Mesenteric fat pad (tissue), 1 donor: ENCODE measurements at regions not wholly inside any gene's neighbourhood (a gene's known extent, or its start where the extent isn't known, plus 50 kb on each side); places are given as distances from the start of the nearest gene placed in this dataset.
"Not testable (repeated sequence)": the region's sequence is repeated elsewhere in the genome, so short reads cannot be mapped to it uniquely, and the experiment has no call there.

Source experiments
- DNase-seq: peaks from one replicate; pipeline ENCODE4 v3.0.0-alpha.2; 2020; ENCODE audit warnings: low spot score
- donor health status: DM: yes; HTN: yes; CAD: no.

DNA sequence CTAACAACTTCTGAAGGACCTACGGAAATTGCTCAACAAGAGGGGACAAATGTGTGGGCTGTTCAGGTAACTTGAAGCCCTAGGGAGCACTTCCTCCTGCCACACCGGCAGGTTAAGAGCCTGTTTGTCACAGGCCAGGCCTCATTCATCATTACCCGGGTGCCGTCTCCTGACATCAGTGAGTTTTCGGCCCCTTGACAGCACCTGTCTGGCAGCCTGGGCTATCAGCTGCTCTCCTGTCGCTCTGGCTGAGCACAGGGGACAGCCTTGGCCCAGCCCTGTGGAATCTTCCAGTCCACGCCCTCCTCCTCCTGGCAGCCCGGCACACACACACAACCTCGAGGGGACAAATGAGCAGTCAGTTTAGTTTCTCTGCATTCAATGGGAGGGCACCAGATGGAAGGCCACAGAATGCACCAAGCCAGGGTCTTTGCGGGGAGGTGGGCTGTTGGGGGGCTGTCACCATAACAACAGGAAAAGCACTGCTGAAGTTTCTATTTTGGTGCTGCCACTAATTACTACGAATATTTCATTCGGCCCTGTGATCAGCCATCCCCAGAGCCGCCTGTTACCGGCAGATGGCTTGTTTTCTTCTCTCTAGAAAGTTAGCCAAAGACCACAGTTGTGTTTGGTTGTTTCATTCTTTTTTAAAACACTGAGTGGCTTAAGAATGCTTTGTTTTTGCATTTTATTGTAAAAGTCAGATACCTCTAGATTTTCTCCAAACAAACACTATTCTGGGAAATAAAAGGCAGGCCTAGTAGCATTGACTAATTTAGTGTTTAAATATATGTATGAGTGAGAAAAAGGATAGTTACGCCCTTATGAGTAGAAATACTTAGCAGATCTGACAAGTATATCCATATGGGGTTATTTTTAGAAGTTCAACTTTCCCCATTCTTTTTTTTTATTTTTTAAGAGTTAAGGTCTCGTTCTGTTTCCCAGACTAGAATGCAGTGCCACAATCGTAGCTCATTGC lies 189.9 kb upstream of the NDUFV2 start:
- no peak for DNase-seq

DNA sequence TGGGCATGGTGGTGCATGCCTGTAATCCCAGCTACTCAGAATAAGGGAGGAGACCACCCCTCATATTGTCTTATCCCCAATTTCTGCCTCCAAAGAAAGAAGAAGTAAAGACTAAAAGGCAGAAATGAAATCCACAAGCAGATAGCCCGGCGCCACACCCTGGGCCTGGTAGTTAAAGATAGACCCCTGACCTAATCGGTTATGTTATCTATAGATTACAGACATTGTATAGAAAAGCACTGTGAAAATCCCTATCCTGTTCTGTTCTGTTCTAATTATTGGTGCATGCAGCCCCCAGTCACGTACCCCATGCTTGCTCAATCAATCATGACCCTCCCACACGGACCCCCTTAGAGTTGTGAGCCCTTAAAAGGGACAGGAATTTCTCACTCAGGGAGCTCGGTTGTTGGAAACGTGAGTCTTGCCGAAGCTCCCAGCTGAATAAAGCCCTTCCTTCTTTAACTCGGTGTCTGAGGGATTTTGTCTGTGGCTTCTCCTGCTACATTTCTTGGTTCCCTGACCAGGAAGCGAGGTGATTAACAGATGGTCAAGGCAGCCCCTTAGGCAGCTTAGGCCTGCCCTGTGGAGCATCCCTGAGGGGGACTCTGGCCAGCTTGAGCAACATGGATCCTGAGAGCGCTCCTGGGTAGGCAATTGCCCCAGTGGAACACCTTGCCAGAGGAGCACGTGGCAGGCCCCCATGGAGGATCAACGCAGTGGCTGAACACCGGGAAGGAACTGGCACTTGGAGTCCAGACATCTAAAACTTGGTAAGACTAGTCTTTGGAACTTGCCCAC lies 188.7 kb upstream of the NDUFV2 start:
- not testable (repeated sequence) for DNase-seq

DNA sequence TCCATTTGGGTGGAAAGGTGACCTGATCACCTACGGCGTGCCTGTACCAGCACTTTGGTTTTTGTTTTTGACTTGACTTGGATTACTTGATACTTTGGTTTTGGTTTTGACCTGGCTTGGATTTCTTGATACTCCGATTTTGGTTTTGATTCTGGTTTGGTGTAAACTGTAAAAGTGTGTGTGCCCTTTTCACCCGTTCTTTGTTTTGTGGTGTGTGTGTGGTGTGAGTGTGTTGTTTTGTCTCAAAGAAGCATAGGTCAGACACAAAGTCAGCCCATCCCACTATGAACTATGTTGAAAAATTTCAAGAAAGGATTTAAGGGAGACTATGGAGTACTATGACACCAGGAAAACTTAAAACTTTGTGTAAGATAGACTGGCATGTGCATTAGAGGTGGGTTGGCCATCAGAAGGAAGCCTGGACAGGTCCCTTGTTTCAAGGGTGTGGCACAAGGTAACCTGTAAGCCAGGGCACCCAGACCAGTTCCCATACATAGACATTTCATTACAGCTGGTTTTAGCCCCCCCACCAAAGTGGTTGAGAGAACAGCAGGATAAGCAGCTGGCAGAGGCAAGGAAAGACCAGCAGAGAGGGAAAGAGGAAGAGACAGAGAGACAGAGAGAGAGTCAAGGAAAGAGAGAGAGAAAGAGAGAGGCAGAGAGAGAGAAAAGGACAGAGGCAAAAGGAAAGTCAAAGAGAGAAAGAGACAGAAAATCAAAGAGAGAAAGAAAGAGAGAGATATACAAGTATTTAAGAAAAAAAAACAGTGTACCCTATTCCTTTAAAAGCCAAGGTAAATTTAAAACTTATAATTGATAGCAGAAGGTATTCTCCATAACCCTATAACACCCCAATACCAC lies 187.9 kb upstream of the NDUFV2 start:
- DNase-seq = not testable (repeated sequence)

DNA sequence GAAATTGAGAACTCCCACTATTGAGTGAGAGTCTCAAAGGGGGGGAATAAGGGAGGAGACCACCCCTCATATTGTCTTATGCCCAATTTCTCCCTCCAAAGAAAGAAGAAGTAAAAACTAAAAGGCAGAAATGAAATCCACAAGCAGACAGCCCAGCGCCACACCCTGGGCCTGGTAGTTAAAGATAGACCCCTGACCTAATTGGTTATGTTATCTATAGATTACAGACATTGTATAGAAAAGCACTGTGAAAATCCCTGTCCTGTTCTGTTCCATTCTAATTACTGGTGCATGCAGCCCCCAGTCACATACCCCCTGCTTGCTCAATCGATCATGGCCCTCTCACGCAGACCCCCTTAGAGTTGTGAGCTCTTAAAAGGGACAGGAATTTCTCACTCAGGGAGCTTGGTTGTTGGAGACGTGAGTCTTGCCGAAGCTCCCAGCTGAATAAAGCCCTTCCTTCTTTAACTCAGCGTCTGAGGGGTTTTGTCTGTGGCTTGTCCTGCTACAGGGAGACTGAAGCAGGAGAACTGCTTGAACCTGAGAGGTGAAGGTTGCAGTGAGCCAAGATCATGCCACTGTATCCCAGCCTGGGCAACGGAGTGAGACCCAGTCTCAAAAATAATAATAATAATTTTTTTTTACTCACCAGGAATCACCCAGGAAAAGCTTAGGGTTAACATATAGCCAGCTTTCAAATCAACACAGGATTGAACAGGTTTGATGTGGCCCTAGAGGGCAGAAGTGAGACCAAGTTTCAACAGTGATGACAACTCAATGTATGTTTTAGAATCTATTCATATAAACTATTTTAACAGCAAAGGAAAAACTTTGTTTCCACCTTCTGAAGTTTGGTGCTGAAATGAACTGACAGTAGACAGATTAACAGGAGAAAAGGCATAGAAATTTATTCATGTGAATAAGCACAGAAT lies 181.4 kb upstream of the NDUFV2 start:
- DNase-seq = not testable (repeated sequence)

DNA sequence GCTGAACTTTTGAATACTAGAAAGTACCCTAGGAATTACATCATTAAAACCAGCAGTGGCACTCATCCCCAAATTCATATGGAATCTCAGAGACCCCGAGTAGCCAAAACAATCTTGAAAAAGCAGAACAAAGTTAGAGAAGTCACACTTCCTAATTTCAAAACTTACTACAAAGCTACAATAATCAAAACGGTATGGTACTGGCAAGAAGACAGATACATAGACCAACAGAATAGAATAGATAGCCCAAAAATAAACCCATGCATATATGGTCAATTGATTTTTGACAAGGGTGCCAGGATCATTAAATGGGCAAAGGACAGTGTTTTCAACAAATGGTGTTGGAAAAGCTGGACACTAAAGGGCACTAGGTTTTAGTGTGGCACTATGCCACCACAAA lies 176.0 kb upstream of the NDUFV2 start:
- DNase-seq = no peak

DNA sequence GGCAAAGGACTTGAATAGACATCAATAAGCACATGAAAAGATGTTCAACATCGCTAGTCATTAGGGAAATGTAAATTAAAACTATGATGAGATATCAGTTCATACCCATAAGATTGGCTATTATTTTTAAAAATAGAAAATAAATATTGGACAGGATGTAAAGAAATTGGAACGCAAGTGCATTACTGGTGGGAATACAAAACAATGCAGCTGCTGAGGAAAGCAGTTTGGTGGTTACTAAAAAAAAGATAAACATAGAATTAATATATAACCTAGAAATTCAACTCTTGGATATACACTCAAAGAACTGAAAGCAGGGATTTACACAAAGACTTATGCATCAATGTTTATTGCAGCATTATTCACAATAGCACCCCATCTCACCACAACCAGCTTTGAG lies 174.5 kb upstream of the NDUFV2 start:
- no peak for DNase-seq

DNA sequence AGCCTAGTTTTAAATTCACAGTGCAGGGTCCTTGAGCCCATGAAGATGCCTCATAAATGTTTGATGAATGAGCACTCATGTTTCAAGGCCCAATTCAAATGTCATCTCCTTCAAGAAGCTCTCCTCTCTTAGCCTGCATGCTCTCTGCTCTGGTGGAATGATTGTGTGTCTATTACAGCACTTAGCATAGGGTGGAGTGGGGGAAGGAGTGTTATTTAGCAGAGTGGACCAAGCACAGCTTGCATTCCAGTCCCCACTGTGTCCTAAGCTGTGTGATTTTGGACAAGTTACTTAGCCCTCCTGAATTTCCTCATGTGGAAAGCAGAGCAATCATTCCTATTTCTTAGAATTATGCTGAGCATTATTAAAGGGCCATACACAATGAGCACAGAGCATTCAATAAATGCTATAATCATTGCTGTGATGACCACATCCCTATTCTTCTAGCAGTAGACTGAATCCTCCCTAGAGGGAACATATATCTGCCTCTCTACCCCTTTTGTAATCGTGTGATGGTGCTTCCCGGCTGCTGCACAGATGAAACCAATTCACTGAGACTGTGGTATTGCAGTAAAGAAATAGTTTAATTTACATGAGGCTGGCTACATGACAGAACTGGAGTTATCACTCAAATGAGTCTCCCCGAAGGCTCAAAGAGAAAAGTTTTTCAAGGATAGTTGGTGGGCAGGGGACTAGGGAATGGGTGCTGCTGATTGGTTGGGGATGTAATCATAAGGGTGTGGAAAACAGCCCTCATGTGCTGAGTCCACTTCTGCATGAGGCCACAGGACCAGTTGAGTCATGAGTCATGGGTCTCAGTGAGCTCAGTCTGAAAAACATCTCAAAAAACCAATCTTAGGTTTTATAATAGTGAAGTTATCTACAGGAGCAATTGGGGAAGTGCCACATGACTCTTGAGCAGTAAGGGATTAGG lies 173.4 kb upstream of the NDUFV2 start:
- no peak for DNase-seq

DNA sequence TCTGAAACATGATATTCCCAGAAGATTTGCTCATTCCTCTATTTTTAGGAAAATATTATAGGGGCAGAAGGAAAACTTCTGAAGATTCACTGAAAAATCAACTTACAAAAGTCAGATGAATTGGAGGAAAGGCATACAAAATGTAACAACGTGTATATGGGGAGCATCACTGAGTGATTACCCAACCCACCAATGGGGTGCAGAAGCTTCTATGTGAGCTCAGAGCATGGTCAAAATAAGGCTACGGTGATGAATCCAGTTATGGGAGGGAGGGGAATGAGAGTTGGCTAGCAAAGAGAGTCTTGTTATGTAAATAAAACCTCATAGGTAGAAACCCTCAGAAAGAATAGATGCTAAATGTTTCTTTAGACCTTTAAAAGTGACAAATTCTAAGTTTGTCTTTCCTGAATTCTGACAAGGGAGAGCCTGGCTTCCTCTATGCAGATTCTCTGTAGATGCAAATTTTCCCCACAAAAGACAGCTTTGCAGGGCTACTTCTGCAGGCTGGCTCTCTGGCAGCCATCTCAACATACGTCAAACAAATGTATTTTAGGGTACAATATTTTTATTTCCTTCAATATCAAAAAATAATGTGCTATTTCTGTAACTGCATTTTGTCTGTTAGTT lies 171.4 kb upstream of the NDUFV2 start:
- no peak for DNase-seq

DNA sequence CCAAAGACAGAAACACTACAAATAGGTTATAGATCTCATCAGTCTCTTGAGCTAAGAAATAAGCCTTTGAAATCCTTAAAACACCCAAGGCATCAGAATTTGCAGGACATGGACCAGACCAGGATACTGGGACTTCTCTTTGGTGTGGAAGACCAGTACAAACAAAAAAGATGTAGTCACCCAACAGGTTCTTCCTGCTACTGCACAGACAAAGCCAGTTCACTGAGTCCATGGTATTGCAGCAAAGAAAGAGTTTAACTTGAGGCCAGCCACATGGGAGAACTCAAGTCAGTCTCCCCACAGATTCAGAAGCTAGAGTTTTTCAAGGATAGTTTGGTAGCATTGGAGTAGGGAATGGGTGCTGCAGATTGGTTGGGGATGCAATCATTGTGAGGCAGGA lies 169.6 kb upstream of the NDUFV2 start:
- DNase-seq = no peak

DNA sequence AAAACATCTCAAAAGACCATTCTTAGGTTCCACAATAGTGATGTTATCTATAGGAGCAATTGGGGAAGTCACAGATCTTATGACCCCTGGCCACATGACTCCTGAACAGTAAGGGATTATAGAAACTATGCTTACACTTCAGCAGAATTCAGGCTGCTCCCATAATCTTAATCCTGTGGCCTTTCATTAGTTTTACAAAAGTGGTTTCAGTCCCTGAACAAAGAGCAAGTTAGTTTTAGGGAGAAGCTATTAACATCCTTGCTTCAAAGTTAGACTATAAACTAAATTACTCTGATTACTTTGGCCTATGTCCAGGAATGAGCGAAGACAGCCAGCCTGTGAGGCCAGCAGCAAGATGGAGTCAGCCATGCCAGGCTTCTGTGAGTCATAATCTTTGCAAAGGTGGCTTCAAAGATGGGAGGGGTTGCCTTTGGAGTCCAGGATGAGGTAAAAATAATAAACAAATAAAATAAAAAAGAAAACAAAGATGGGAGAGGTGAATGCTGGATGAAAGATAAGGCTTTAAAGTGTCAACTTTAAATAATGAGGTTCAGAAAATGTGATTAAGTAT lies 168.7 kb upstream of the NDUFV2 start:
- no peak for DNase-seq

DNA sequence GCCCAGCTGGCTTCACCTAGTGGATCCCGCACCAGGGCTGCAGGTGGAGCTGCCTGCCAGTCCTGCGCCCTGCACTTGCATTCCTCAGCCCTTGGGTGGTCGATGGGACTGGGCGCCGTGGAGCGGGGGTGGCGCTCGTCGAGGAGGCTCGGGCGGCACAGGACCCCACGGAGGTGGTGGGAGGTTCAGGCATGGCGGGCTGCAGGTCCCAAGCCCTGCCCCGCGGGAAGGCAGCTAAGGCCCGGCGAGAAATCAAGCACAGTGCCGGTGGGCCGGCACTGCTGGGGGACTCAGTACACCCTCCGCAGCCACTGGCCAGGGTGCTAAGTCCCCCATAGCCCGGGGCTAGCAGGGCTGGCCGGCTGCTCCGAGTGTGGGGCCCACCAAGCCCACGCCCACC lies 167.2 kb upstream of the NDUFV2 start:
- DNase-seq = not testable (repeated sequence)

DNA sequence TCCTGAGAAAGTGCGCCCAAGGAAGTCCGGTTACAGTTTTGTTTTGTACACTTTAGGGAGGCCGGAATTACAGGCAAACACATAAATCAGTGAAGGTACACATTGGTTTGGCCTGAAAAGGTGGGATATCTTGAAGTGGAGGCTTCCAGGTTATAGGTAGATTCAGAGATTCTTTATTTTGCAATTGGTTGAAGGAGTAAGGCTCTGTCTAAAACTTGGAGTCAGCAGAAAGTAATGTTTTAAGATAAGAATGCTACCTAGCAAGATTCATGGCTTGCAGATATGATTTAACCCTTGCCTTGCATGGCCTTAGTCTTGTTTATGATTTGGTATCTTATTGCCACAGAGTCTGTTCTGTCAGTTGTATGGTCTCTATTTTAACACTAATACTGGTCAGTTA lies 165.9 kb upstream of the NDUFV2 start:
- DNase-seq = no peak

DNA sequence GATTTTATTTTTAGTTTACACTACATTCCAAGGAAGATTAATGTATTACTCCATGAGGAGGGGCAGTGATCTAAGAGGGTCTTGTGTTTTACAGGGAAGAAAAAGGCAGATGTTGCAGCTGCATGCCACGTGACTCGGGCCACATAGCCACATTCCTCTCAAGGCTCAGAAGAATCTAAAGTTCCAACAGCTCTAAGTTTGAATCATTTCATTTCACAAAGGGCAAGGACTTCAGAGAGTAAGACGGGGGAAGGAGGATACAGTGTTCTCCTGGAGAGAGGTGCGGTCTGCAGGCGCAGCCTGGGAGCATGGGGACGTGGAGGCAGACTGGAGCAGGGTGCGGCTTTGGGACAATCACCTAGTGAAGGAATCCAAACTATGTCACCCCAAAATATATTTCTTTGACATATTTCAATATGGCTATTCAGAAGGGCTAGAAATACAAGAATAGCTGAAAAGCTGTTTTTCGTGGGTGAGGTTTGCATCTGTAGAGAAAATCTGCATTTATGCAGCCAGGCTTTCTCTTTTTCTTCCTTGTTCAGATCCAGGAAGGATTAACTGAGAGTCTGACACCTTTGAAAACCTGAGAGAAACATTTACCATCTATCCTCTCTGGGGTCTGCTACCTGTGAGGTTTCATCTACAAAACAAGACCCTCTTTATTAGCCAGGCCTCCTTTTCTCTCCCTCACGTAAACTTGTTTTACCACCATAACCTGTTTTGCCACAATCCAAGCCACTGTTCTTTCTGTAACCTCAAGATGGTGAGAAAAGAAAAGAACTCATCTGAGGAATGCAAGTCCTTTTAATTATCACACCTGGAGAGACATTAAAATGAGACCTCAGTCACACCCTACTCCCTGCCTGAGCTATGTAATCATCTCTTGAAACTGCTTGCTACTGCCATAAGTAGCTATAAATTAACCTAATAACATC lies 165.1 kb upstream of the NDUFV2 start:
- DNase-seq = no peak

DNA sequence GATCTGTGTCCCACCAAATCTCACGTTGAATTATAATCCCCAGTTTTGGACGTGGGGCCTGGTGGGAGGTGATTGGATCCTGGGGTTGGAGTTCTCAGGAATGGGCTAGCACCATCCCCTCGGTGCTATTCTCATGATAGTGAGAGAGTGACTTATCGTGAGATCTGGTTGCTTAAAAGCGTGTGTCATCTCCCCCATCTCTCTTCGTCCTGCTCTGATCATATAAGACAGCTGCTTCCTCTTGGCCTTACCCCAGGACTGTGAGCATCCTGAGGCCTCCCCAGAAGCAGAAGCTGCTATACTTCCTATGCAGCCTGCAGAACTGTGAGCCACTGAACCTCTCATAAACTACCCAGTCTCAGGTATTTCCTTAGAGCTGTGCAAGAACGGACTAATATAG lies 163.7 kb upstream of the NDUFV2 start:
- DNase-seq = no peak

DNA sequence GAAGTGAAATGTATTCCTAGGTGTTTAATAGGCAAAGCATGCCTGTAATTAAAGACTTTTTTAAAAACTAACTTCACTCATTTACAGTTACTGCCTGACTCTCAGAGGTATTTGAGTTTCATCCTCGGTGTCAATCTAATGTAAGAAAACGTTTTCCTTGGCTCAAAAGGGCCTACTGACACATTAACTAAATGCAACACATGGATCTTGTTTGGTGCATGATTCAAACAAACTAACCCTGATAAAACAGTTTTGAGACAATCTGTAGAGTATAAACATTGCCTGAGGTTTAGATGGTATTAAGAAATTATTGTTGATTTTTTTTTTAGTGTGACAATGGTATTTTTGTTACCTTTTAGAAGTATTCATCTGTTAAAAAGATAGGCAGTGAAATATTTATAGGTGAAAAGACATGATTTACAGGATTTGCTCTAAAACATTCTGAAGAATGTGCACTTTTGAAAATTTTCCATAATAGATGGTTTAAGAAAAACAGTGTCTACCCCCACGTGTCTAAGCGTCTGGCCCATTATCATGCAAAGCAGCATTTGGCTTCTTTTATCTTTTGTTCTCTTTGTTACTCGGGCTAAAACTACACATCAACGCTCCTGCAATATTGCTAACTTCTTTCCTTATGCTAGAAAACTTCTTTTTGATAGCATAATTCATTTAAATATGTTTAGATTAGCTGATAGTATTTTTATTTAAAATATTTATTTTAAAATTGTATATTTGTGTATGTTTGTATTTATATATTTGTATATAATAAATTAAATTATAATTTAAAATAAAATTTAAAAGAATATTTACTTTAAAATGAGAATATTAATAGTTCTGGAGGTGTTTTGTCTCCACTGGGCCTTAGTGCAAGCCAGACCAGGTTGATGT lies 160.2 kb upstream of the NDUFV2 start:
- no peak for DNase-seq

DNA sequence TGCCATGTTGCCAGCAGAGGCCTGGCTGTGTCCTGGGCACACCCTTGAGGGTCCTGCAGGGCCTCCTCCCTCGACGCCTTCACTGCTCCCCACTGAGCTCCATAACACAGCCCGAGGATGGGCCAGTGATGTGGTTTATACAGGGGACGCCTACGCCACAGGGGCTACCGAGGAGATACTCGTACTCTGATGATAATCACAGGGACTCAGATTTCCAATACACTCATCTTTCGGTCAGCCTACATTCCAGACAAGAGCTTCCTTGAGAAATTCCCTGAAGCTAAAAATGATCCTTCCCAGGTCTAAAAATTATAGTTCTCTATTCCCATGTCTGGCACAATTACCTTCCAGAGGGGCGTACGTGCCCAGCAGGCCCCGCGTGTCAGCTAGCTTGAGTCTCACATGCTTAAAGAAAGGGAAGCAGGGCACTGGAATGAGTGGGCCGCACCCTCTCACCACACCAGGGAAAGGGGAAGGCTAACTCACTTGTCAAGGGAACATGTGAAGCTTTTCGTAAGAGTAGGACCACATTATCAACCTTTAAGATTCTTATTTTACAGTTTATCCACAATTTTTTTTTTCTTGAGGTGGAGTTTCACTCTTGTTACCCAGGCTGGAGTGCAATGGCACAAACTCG lies 159.5 kb upstream of the NDUFV2 start:
- DNase-seq = no peak
